Smooth muscle cell (in vitro differentiated cells): ENCODE measurements at regions not wholly inside any gene's neighbourhood (a gene's known extent, or its start where the extent isn't known, plus 50 kb on each side); places are given as distances from the start of the nearest gene placed in this dataset.

Experiments used
- DNase-seq: peaks from one replicate; lab custom pipeline; 2025; ENCODE audit not compliant: unreplicated experiment; lab: John Stamatoyannopoulos, UW
- H2AFZ ChIP-seq: fragments of 200-600 bp; sonication (generic); 2 replicates; pipeline ENCODE4 v1.6.0; 2016; ENCODE audit warnings: antibody characterized with exemption, low read depth, mild to moderate bottlenecking
- H3F3A ChIP-seq: fragments of 200-600 bp; sonication (generic); 2 replicates; pipeline ENCODE4 v1.6.0; 2017; ENCODE audit warnings: antibody characterized with exemption, low read depth
- H3K27ac ChIP-seq: fragments of 200-600 bp; sonication (generic); 2 replicates; pipeline ENCODE4 v1.5.1; 2016; ENCODE audit warnings: low read depth, mild to moderate bottlenecking
- H3K27me3 ChIP-seq: fragments of 200-600 bp; sonication (generic); 2 replicates; pipeline ENCODE4 v1.6.1; 2016; ENCODE audit warnings: low read depth, mild to moderate bottlenecking
- H3K36me3 ChIP-seq: fragments of 200-600 bp; sonication (generic); 2 replicates; pipeline ENCODE4 v1.5.1; 2016; ENCODE audit warnings: low read depth
- H3K4me1 ChIP-seq: fragments of 200-600 bp; sonication (generic); 2 replicates; pipeline ENCODE4 v1.5.1; 2016; ENCODE audit warnings: low read depth
- H3K4me2 ChIP-seq: fragments of 200-600 bp; sonication (generic); 2 replicates; pipeline ENCODE4 v1.6.0; 2016; ENCODE audit warnings: mild to moderate bottlenecking
- H3K4me3 ChIP-seq: fragments of 200-600 bp; sonication (generic); 2 replicates; pipeline ENCODE4 v1.5.1; 2016; ENCODE audit warnings: mild to moderate bottlenecking
- H3K79me2 ChIP-seq: fragments of 200-600 bp; sonication (generic); 2 replicates; pipeline ENCODE4 v1.6.0; 2016; ENCODE audit warnings: low read depth, mild to moderate bottlenecking
- H3K9ac ChIP-seq: fragments of 200-600 bp; sonication (generic); 2 replicates; pipeline ENCODE4 v1.6.0; 2016; ENCODE audit warnings: low read depth
- H3K9me3 ChIP-seq: fragments of 200-600 bp; sonication (generic); replicated peaks from 2 replicates; pipeline ENCODE4 v1.5.1; 2016; ENCODE audit warnings: low read depth
- H4K20me1 ChIP-seq: fragments of 200-600 bp; sonication (generic); 2 replicates; pipeline ENCODE4 v1.6.0; 2016; ENCODE audit warnings: low read depth
- WGBS: methylation state at CpG from one replicate; pipeline ENCODE4 v1.1.7; 2016; ENCODE audit warnings: low lambda C conversion rate; 5-methylcytosine and 5-hydroxymethylcytosine counted together
- TF ChIP-seq, protein P1 (sequence below): fragments of 200-600 bp; sonication (generic); IDR thresholded peaks from 2 replicates; pipeline ENCODE4 v1.5.1; 2017; ENCODE audit warnings: borderline replicate concordance, mild to moderate bottlenecking, antibody characterized with exemption; ENCODE audit not compliant: insufficient read depth, poor library complexity, severe bottlenecking

DNA sequence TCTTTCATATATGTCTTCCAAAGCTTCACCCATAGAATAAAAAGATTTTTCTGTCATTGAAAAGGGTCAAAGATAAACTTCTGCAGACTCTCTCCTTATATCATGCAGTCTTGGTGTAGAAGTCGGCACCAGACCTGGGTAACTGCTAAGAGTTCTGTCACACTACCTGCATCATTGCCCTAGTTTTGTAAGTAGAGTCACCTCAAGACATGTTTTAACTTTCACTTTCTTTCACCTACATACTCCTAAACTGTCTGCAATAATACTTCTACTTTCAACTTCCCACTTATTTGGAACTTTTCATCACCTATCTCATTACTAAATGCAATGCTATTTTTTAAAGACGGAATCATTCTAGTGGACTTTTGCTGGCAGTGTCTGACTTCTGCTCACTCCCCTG is 475.6 kb upstream of the VRK2 start:
- no peak for DNase-seq
- no peaks in the 10 kb centered on the region for H3K4me1 ChIP-seq
- H2AFZ ChIP-seq = no peak overlapping the region
- WGBS = 98% methylated on average over 2 of the region's 2 CpGs
- no peaks in the 10 kb centered on the region for H3K36me3 ChIP-seq
- no peaks in the 10 kb centered on the region for H3K27me3 ChIP-seq
- H3K27ac ChIP-seq = no peak overlapping the region
- H4K20me1 ChIP-seq = no peaks in the 10 kb centered on the region
- no peaks in the 10 kb centered on the region for H3K9me3 ChIP-seq
- TF ChIP-seq, protein P1, sequence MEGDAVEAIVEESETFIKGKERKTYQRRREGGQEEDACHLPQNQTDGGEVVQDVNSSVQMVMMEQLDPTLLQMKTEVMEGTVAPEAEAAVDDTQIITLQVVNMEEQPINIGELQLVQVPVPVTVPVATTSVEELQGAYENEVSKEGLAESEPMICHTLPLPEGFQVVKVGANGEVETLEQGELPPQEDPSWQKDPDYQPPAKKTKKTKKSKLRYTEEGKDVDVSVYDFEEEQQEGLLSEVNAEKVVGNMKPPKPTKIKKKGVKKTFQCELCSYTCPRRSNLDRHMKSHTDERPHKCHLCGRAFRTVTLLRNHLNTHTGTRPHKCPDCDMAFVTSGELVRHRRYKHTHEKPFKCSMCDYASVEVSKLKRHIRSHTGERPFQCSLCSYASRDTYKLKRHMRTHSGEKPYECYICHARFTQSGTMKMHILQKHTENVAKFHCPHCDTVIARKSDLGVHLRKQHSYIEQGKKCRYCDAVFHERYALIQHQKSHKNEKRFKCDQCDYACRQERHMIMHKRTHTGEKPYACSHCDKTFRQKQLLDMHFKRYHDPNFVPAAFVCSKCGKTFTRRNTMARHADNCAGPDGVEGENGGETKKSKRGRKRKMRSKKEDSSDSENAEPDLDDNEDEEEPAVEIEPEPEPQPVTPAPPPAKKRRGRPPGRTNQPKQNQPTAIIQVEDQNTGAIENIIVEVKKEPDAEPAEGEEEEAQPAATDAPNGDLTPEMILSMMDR = no peak
- H3K9ac ChIP-seq = no peak overlapping the region
- H3K4me3 ChIP-seq = no peak overlapping the region
- no peaks in the 10 kb centered on the region for H3F3A ChIP-seq
- no peaks in the 10 kb centered on the region for H3K79me2 ChIP-seq
- no peak overlapping the region for H3K4me2 ChIP-seq

DNA sequence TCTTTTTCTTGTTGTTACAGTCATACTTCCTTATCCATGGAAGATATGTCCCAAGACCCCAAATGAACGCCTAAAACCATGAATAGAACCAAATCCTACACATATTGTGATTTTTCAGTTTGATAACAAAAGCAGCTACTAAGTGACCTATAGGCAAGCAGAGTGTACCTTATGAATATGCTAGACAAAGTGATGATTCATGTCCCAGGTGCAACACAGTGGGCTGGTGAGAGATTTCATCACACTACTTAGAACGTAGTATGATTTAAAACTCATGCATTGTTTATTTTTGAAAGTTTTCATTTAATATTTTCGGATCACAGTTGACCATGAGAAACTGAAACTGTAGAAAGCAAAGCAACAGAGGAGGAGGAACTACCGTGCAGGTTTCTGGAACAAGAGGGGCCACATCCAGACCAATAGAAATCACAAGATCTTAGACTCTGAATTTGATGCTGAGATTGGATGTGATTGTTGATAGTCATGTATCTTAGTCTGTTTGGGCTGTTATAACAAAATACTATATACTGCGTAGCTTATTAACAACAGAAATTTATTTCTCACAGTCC is 470.8 kb upstream of the VRK2 start:
- no peaks in the 10 kb centered on the region for H3K36me3 ChIP-seq
- H2AFZ ChIP-seq = no peak overlapping the region
- 87% methylated on average over 5 of the region's 5 CpGs for WGBS

DNA sequence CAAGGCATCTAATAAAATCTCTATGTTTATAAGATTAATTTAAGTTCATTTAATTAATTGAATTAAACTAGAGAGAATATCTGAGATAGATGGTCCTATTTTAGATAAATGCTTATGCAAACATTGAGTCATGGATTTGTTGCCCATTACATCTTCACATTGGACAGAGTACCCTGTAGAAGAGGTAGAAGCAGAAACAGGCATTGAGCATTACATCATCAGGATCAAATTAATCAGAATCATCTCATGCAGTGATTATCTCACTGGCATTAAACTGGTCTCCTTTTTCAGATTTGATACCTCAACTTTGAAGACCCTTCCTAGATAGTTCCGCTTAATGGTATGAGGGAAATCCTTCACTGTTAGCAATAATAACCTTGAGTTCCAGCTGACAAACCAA is 469.6 kb upstream of the VRK2 start:
- Histone ChIP-seq H3K27me3 (no peaks in the 10 kb centered on the region), H3K79me2 (no peaks in the 10 kb centered on the region), H3K9ac (no peak overlapping the region), H3K9me3 (no peaks in the 10 kb centered on the region), H3K4me1 (no peaks in the 10 kb centered on the region), H3K4me2 (no peak overlapping the region), H3F3A (no peaks in the 10 kb centered on the region), H3K4me3 (no peak overlapping the region), H4K20me1 (no peaks in the 10 kb centered on the region), H3K36me3 (no peaks in the 10 kb centered on the region), H2AFZ (no peak overlapping the region), H3K27ac (no peak overlapping the region)
- WGBS = 96% methylated on average over 1 of the region's 1 CpG
- DNase-seq = no peak
- TF ChIP-seq, protein P1 = no peak

More for the DNA sequence above, 470.8 kb upstream of the VRK2 start:
- Histone ChIP-seq H3K27ac (no peak overlapping the region), H3K4me1 (no peaks in the 10 kb centered on the region), H4K20me1 (no peaks in the 10 kb centered on the region), H3K4me3 (no peak overlapping the region), H3K79me2 (no peaks in the 10 kb centered on the region), H3K27me3 (no peaks in the 10 kb centered on the region), H3K9ac (no peak overlapping the region), H3K4me2 (no peak overlapping the region), H3F3A (no peaks in the 10 kb centered on the region), H3K9me3 (no peaks in the 10 kb centered on the region)
- TF ChIP-seq, protein P1 = no peak
- DNase-seq = no peak

DNA sequence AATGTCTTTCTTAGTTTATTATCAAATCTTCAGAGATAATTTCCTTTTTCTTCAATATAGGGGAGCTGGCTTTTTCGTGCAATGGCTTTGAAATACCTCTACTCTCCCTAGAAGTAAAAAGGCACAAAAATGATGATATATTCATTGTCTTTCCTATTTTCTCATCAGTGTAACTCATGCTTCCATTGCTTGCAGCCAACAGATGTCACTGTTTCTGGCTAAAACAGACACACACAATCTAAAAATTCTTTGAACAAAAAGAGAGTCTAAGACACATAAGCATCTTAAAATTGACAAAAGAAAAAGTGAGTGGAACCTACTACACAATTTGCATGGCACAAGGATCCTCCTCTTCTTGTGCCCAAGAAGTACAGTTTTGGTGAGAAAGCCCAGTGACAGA is 448.7 kb upstream of the VRK2 start:
- no peak overlapping the region for H3K9ac ChIP-seq
- no peaks in the 10 kb centered on the region for H3K27me3 ChIP-seq
- no peaks in the 10 kb centered on the region for H4K20me1 ChIP-seq
- no peak overlapping the region for H3K27ac ChIP-seq
- no peaks in the 10 kb centered on the region for H3K9me3 ChIP-seq
- no peak overlapping the region for H3K4me3 ChIP-seq
- no peaks in the 10 kb centered on the region for H3K79me2 ChIP-seq
- TF ChIP-seq, protein P1 = no peak
- H2AFZ ChIP-seq = no peak overlapping the region
- 100% methylated on average over 1 of the region's 1 CpG for WGBS
- no peaks in the 10 kb centered on the region for H3F3A ChIP-seq
- DNase-seq = no peak
- H3K4me2 ChIP-seq = no peak overlapping the region
- no peaks in the 10 kb centered on the region for H3K4me1 ChIP-seq
- H3K36me3 ChIP-seq = no peaks in the 10 kb centered on the region
